ENCODE measurements at regions not wholly inside any gene's neighbourhood (a gene's known extent, or its start where the extent isn't known, plus 50 kb on each side); places are given as distances from the start of the nearest gene placed in this dataset.
A peak's percentile ranks its signal among the peaks of the same experiment; 100 is the strongest.

GRCh38 chr10:108413954-108414353 lies 1249.4 kb upstream of the SORCS1 start:
- Histone ChIP-seq H3F3A (ENCODE audit: insufficient read depth) (no peaks in the 10 kb centered on the region), H3K9ac (no peak overlapping the region), H3K4me3 (no peak overlapping the region), H3K4me2 (ENCODE audit: unreplicated experiment) (no peak overlapping the region), H3K79me2 (ENCODE audit: insufficient read depth) (no peaks in the 10 kb centered on the region), H3K9me2 (ENCODE audit: insufficient read depth) (no peaks in the 10 kb centered on the region), H3K27ac (no peak overlapping the region), H2AFZ (no peak overlapping the region), H4K20me1 (ENCODE audit: insufficient read depth) (no peaks in the 10 kb centered on the region), H3K36me3 (ENCODE audit: low read depth) (no peaks in the 10 kb centered on the region), H3K27me3 (replicated peaks; ENCODE audit: insufficient read depth) (no peaks in the 10 kb centered on the region), H3K4me1 (ENCODE audit: insufficient read depth) (no peaks in the 10 kb centered on the region), H3K9me3 (ENCODE audit: low read depth) (no peaks in the 10 kb centered on the region)
- no peak for DNase-seq
- in situ Hi-C loops (cut with MboI): no loop called here
- TF ChIP-seq EZH2phosphoT487 (IDR thresholded peaks at IDR 0.05; ENCODE audit: insufficient read depth, low read depth) (no peak), EZH2 (IDR thresholded peaks at IDR 0.05; ENCODE audit: insufficient read depth, poor library complexity, severe bottlenecking) (no peak)
- WGBS, 2 experiments (ENCODE audit: low coverage in 1 of 2, low lambda C conversion rate in 2 of 2, missing lambda C conversion rate in 2 of 2): 81 to 87% methylated on average over 4 of the region's 4 CpGs

GRCh38 chr10:108412323-108412722 lies 1247.8 kb upstream of the SORCS1 start:
- WGBS, 2 experiments (ENCODE audit: low coverage in 1 of 2, low lambda C conversion rate in 2 of 2, missing lambda C conversion rate in 2 of 2): 41 to 57% methylated on average over 2 of the region's 2 CpGs
- Histone ChIP-seq H3K79me2 (ENCODE audit: insufficient read depth) (no peaks in the 10 kb centered on the region), H3K9ac (no peak overlapping the region), H3F3A (ENCODE audit: insufficient read depth) (no peaks in the 10 kb centered on the region), H4K20me1 (ENCODE audit: insufficient read depth) (no peaks in the 10 kb centered on the region), H3K9me3 (ENCODE audit: low read depth) (no peaks in the 10 kb centered on the region), H2AFZ (no peak overlapping the region), H3K36me3 (ENCODE audit: low read depth) (no peaks in the 10 kb centered on the region), H3K4me2 (ENCODE audit: unreplicated experiment) (no peak overlapping the region), H3K9me2 (ENCODE audit: insufficient read depth) (no peaks in the 10 kb centered on the region; the same call in 1 of the 2 replicates), H3K27me3 (replicated peaks; ENCODE audit: insufficient read depth) (no peaks in the 10 kb centered on the region), H3K4me1 (ENCODE audit: insufficient read depth) (no peaks in the 10 kb centered on the region), H3K4me3 (no peak overlapping the region), H3K27ac (no peak overlapping the region)
- in situ Hi-C loops (cut with MboI): no loop called here
- no peak for DNase-seq
- no peak for TF ChIP-seq EZH2phosphoT487 (IDR thresholded peaks at IDR 0.05; ENCODE audit: insufficient read depth, low read depth)

GRCh38 chr10:108411894-108412293 lies 1247.4 kb upstream of the SORCS1 start:
- no peak overlapping the region for H3K9ac ChIP-seq
- DNase-seq: no peak
- TF ChIP-seq EZH2phosphoT487 (IDR thresholded peaks at IDR 0.05; ENCODE audit: insufficient read depth, low read depth) (no peak), EZH2 (IDR thresholded peaks at IDR 0.05; ENCODE audit: insufficient read depth, poor library complexity, severe bottlenecking) (no peak)
- no peaks in the 10 kb centered on the region for H3K27me3 ChIP-seq (replicated peaks; ENCODE audit: insufficient read depth)
- H3K4me3 ChIP-seq: no peak overlapping the region
- in situ Hi-C loops (cut with MboI): no loop called here
- no peaks in the 10 kb centered on the region; the same call in 1 of the 2 replicates for H3K9me2 ChIP-seq (ENCODE audit: insufficient read depth)
- no peaks in the 10 kb centered on the region for H3K9me3 ChIP-seq (ENCODE audit: low read depth)
- H3K79me2 ChIP-seq (ENCODE audit: insufficient read depth): no peaks in the 10 kb centered on the region
- no peak overlapping the region for H3K27ac ChIP-seq
- no peaks in the 10 kb centered on the region for H4K20me1 ChIP-seq (ENCODE audit: insufficient read depth)
- no peak overlapping the region for H3K4me2 ChIP-seq (ENCODE audit: unreplicated experiment)
- H3K36me3 ChIP-seq (ENCODE audit: low read depth): no peaks in the 10 kb centered on the region
- H2AFZ ChIP-seq: no peak overlapping the region
- H3F3A ChIP-seq (ENCODE audit: insufficient read depth): no peaks in the 10 kb centered on the region
- WGBS, 2 experiments (ENCODE audit: low coverage in 1 of 2, low lambda C conversion rate in 2 of 2, missing lambda C conversion rate in 2 of 2): 84 to 91% methylated on average over 2 of the region's 2 CpGs
- H3K4me1 ChIP-seq (ENCODE audit: insufficient read depth): no peaks in the 10 kb centered on the region

- H3K27ac ChIP-seq: no peak overlapping the region
- TF ChIP-seq EZH2phosphoT487 (IDR thresholded peaks at IDR 0.05; ENCODE audit: insufficient read depth, low read depth) (no peak), EZH2 (IDR thresholded peaks at IDR 0.05; ENCODE audit: insufficient read depth, poor library complexity, severe bottlenecking) (no peak)
- H3K4me1 ChIP-seq (ENCODE audit: insufficient read depth): no peaks in the 10 kb centered on the region
- H3K9me2 ChIP-seq (ENCODE audit: insufficient read depth): no peaks in the 10 kb centered on the region; the same call in 1 of the 2 replicates
- H3K4me2 ChIP-seq (ENCODE audit: unreplicated experiment): no peak overlapping the region
- no peaks in the 10 kb centered on the region for H3K36me3 ChIP-seq (ENCODE audit: low read depth)
- no peaks in the 10 kb centered on the region for H3F3A ChIP-seq (ENCODE audit: insufficient read depth)
- H2AFZ ChIP-seq: no peak overlapping the region
- H3K27me3 ChIP-seq (replicated peaks; ENCODE audit: insufficient read depth): no peaks in the 10 kb centered on the region
- no peak overlapping the region for H3K9ac ChIP-seq
- WGBS, 2 experiments (ENCODE audit: low coverage in 1 of 2, low lambda C conversion rate in 2 of 2, missing lambda C conversion rate in 2 of 2): 94 to 98% methylated on average over 2 of the region's 2 CpGs
- no peaks in the 10 kb centered on the region for H3K79me2 ChIP-seq (ENCODE audit: insufficient read depth)
- H3K4me3 ChIP-seq: no peak overlapping the region
- DNase-seq: no peak
- no peaks in the 10 kb centered on the region for H4K20me1 ChIP-seq (ENCODE audit: insufficient read depth)
- in situ Hi-C loops (cut with MboI): no loop called here
- no peaks in the 10 kb centered on the region for H3K9me3 ChIP-seq (ENCODE audit: low read depth)
These were observed 1246.7 kb upstream of the SORCS1 start for GRCh38 chr10:108411206-108411605.

GRCh38 chr10:108410236-108410635 lies 1245.7 kb upstream of the SORCS1 start:
- Histone ChIP-seq H2AFZ (0 out of 2 replicates have a peak overlapping the region, but pooled peaks have one; percentile 43), H3K4me3 (no peak overlapping the region), H3K36me3 (ENCODE audit: low read depth) (no peaks in the 10 kb centered on the region), H3K4me1 (ENCODE audit: insufficient read depth) (no peaks in the 10 kb centered on the region), H3K4me2 (ENCODE audit: unreplicated experiment) (no peak overlapping the region), H3K27me3 (replicated peaks; ENCODE audit: insufficient read depth) (no peaks in the 10 kb centered on the region), H3K79me2 (ENCODE audit: insufficient read depth) (no peaks in the 10 kb centered on the region), H4K20me1 (ENCODE audit: insufficient read depth) (no peaks in the 10 kb centered on the region), H3K9me2 (ENCODE audit: insufficient read depth) (no peaks in the 10 kb centered on the region; the same call in 1 of the 2 replicates), H3F3A (ENCODE audit: insufficient read depth) (no peaks in the 10 kb centered on the region), H3K9ac (no peak overlapping the region), H3K9me3 (ENCODE audit: low read depth) (no peaks in the 10 kb centered on the region), H3K27ac (no peak overlapping the region)
- TF ChIP-seq EZH2phosphoT487 (IDR thresholded peaks at IDR 0.05; ENCODE audit: insufficient read depth, low read depth) (no peak), EZH2 (IDR thresholded peaks at IDR 0.05; ENCODE audit: insufficient read depth, poor library complexity, severe bottlenecking) (no peak)
- 50 to 53% methylated on average over 1 of the region's 1 CpG for WGBS, 2 experiments (ENCODE audit: low coverage in 1 of 2, low lambda C conversion rate in 2 of 2, missing lambda C conversion rate in 2 of 2)
- no peak for DNase-seq
- in situ Hi-C loops (cut with MboI): no loop called here

All from GM23248 (cell line).